ENCODE measurements at regions not wholly inside any gene's neighbourhood (a gene's known extent, or its start where the extent isn't known, plus 50 kb on each side); places are given as distances from the start of the nearest gene placed in this dataset.

GRCh38 chr2:156679820-156680219 lies 243.6 kb downstream of the GPD2 start:
- Histone ChIP-seq H3K27me3 (ENCODE audit: low read depth) (no peaks in the 10 kb centered on the region), H3K4me1 (no peaks in the 10 kb centered on the region), H3K27ac (no peak overlapping the region), H3K4me3 (no peak overlapping the region), H3K9me3 (no peaks in the 10 kb centered on the region), H3K36me3 (no peaks in the 10 kb centered on the region)
- no peak for DNase-seq
- no peak for TF ChIP-seq CTCF (IDR thresholded peaks at IDR 0.05)
- no peak for ATAC-seq
- intact Hi-C loops (cut with DNase I), result no loop called here

GRCh38 chr2:156680266-156680665 lies 244.1 kb downstream of the GPD2 start:
- no peak overlapping the region for H3K27ac ChIP-seq
- no peak for ATAC-seq
- no peak overlapping the region for H3K4me3 ChIP-seq
- no peak for DNase-seq
- H3K4me1 ChIP-seq, result no peaks in the 10 kb centered on the region
- no peaks in the 10 kb centered on the region for H3K36me3 ChIP-seq
- no peaks in the 10 kb centered on the region for H3K9me3 ChIP-seq
- no peaks in the 10 kb centered on the region for H3K27me3 ChIP-seq (ENCODE audit: low read depth)
- no peak for TF ChIP-seq CTCF (IDR thresholded peaks at IDR 0.05)
- intact Hi-C loops (cut with DNase I), result no loop called here

GRCh38 chr2:156687126-156687525 lies 250.9 kb downstream of the GPD2 start:
- no peak overlapping the region for H3K4me3 ChIP-seq
- no peaks in the 10 kb centered on the region for H3K9me3 ChIP-seq
- no peaks in the 10 kb centered on the region for H3K4me1 ChIP-seq
- DNase-seq (no peak), ATAC-seq (no peak)
- TF ChIP-seq CTCF (IDR thresholded peaks at IDR 0.05), result no peak
- H3K36me3 ChIP-seq, result no peaks in the 10 kb centered on the region
- intact Hi-C loops (cut with DNase I), result no loop called here
- H3K27me3 ChIP-seq (ENCODE audit: low read depth), result no peaks in the 10 kb centered on the region
- H3K27ac ChIP-seq, result no peak overlapping the region

GRCh38 chr2:156687715-156688114 lies 251.5 kb downstream of the GPD2 start:
- ATAC-seq (no peak), DNase-seq (no peak)
- no peak for TF ChIP-seq CTCF (IDR thresholded peaks at IDR 0.05)
- no peak overlapping the region for H3K4me3 ChIP-seq
- no peaks in the 10 kb centered on the region for H3K9me3 ChIP-seq
- H3K36me3 ChIP-seq, result no peaks in the 10 kb centered on the region
- H3K4me1 ChIP-seq, result no peaks in the 10 kb centered on the region
- no peak overlapping the region for H3K27ac ChIP-seq
- H3K27me3 ChIP-seq (ENCODE audit: low read depth), result no peaks in the 10 kb centered on the region
- intact Hi-C loops (cut with DNase I), result no loop called here

- ATAC-seq (no peak), DNase-seq (no peak)
- Histone ChIP-seq H3K9me3 (no peaks in the 10 kb centered on the region), H3K36me3 (no peaks in the 10 kb centered on the region), H3K4me1 (no peaks in the 10 kb centered on the region), H3K27me3 (ENCODE audit: low read depth) (no peaks in the 10 kb centered on the region), H3K27ac (no peak overlapping the region), H3K4me3 (no peak overlapping the region)
- TF ChIP-seq CTCF (IDR thresholded peaks at IDR 0.05), result no peak
- intact Hi-C loops (cut with DNase I), result no loop called here
Measured at GRCh38 chr2:156689939-156690338, 253.8 kb downstream of the GPD2 start.

- no peaks in the 10 kb centered on the region for H3K27me3 ChIP-seq (ENCODE audit: low read depth)
- no peaks in the 10 kb centered on the region for H3K36me3 ChIP-seq
- no peak overlapping the region for H3K27ac ChIP-seq
- DNase-seq, result no peak
- no peak for TF ChIP-seq CTCF (IDR thresholded peaks at IDR 0.05)
- H3K4me3 ChIP-seq, result no peak overlapping the region
- H3K9me3 ChIP-seq, result no peaks in the 10 kb centered on the region
- intact Hi-C loops (cut with DNase I), result no loop called here
- no peaks in the 10 kb centered on the region for H3K4me1 ChIP-seq
- no peak for ATAC-seq
Measured at GRCh38 chr2:156691014-156691413, 254.8 kb downstream of the GPD2 start.

All from lower lobe of right lung (tissue), 2 donors.